ENCODE measurements at regions not wholly inside any gene's neighbourhood (a gene's known extent, or its start where the extent isn't known, plus 50 kb on each side); places are given as distances from the start of the nearest gene placed in this dataset.

DNA sequence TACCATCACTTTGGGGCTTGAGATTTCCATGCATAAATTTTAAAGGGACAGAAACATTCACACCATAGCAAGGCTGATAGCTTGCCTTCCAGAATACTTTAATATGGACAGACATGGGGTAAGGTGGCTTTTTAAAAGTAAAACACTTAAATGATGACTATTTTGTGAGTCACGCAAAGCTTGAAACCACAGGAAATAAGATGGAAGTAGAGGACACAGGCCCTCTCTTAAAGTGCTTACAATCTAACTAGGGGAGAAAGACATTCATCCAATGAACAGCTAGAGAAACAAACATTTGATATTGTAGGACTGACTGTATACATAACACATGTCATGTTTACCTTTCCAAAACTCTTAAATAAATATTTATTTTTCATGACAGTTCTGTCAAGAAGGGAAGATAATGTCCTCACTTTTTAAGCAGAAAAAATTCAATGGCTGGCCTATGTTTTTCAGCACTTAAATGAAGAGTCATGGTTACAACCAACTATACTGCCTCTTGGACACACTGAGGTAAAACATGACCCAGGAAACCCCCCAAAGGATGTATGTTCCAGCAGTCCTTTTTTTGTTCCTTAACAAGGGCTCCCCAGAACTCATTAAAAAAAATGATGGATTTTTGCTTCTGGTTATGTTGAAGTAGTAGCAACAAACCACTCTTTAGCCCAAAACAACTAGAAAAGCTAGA, 120.0 kb upstream of the RBMS1 start:
- no peaks in the 10 kb centered on the region for H3K9me3 ChIP-seq (ENCODE audit: control insufficient read depth, insufficient read depth, low read depth, low read length)
- no peak for ATAC-seq
- H3K27ac ChIP-seq (ENCODE audit: low read length), result no peak overlapping the region
- ChIA-PET POLR2A (no interaction called here), CTCF (no interaction called here)
- H3K4me3 ChIP-seq (ENCODE audit: low read depth in 2 of 2, low read length in 2 of 2), result no peak overlapping the region
- H3K36me3 ChIP-seq (ENCODE audit: control insufficient read depth, insufficient read depth, low read length), result no peaks in the 10 kb centered on the region
- DNase-seq (ENCODE audit: low read depth, low spot score), result peak; percentile 2
- no peaks in the 10 kb centered on the region for H3K4me1 ChIP-seq (ENCODE audit: control insufficient read depth, insufficient read depth, low read length)
- intact Hi-C loops (cut with micrococcal nuclease; ENCODE audit: unreplicated experiment), result no loop called here
- TF ChIP-seq POLR2AphosphoS5 (IDR thresholded peaks at IDR 0.05; ENCODE audit: low read depth, low read length) (no peak), TCF7L2 (IDR thresholded peaks at IDR 0.05; ENCODE audit: low read depth, low read length) (no peak), SIN3A (IDR thresholded peaks at IDR 0.05; ENCODE audit: borderline replicate concordance, insufficient read depth, low read depth, low read length) (no peak)
- TF ChIP-seq, protein P1, sequence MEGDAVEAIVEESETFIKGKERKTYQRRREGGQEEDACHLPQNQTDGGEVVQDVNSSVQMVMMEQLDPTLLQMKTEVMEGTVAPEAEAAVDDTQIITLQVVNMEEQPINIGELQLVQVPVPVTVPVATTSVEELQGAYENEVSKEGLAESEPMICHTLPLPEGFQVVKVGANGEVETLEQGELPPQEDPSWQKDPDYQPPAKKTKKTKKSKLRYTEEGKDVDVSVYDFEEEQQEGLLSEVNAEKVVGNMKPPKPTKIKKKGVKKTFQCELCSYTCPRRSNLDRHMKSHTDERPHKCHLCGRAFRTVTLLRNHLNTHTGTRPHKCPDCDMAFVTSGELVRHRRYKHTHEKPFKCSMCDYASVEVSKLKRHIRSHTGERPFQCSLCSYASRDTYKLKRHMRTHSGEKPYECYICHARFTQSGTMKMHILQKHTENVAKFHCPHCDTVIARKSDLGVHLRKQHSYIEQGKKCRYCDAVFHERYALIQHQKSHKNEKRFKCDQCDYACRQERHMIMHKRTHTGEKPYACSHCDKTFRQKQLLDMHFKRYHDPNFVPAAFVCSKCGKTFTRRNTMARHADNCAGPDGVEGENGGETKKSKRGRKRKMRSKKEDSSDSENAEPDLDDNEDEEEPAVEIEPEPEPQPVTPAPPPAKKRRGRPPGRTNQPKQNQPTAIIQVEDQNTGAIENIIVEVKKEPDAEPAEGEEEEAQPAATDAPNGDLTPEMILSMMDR (IDR thresholded peaks at IDR 0.05), result no peak
- TF ChIP-seq, protein P2, sequence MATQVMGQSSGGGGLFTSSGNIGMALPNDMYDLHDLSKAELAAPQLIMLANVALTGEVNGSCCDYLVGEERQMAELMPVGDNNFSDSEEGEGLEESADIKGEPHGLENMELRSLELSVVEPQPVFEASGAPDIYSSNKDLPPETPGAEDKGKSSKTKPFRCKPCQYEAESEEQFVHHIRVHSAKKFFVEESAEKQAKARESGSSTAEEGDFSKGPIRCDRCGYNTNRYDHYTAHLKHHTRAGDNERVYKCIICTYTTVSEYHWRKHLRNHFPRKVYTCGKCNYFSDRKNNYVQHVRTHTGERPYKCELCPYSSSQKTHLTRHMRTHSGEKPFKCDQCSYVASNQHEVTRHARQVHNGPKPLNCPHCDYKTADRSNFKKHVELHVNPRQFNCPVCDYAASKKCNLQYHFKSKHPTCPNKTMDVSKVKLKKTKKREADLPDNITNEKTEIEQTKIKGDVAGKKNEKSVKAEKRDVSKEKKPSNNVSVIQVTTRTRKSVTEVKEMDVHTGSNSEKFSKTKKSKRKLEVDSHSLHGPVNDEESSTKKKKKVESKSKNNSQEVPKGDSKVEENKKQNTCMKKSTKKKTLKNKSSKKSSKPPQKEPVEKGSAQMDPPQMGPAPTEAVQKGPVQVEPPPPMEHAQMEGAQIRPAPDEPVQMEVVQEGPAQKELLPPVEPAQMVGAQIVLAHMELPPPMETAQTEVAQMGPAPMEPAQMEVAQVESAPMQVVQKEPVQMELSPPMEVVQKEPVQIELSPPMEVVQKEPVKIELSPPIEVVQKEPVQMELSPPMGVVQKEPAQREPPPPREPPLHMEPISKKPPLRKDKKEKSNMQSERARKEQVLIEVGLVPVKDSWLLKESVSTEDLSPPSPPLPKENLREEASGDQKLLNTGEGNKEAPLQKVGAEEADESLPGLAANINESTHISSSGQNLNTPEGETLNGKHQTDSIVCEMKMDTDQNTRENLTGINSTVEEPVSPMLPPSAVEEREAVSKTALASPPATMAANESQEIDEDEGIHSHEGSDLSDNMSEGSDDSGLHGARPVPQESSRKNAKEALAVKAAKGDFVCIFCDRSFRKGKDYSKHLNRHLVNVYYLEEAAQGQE (IDR thresholded peaks at IDR 0.05; ENCODE audit: insufficient read depth in 1 of 2, low read depth in 2 of 2, low read length in 1 of 2), result no peak
- BruUV-seq (replicated peaks), result no TSS peak
- in situ Hi-C loops (cut with HindIII; ENCODE audit: low pct_unique_long_range_greater_than_20kb, low sequenced_read_pairs), result no loop called here
- no peaks in the 10 kb centered on the region; the same call in 1 of the 2 replicates for H3K27me3 ChIP-seq (ENCODE audit: control insufficient read depth, insufficient read depth, low read length)

DNA sequence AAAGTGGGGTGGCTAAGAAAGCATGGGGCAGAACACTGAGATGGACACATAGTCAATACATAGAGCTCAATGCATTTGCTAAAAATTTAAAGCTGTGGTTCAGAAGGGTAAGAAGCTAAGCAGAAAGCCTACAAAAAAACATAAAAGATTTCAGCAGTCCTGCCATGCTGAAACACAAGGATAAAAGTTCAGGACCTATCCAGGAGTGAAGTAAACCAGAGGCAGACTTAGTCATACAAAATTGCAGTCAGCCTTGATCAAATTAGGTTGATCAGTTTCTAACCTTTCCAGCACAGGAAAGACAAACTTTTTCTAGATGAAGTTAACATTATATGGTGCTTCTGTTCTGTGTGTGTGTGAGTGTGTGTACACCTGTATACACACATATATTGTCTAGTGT, 120.8 kb upstream of the RBMS1 start:
- TF ChIP-seq, protein P1 (IDR thresholded peaks at IDR 0.05), result no peak
- no peak for TF ChIP-seq SIN3A (IDR thresholded peaks at IDR 0.05; ENCODE audit: borderline replicate concordance, insufficient read depth, low read depth, low read length)
- no peak for TF ChIP-seq POLR2AphosphoS5 (IDR thresholded peaks at IDR 0.05; ENCODE audit: low read depth, low read length)
- no peak for TF ChIP-seq TCF7L2 (IDR thresholded peaks at IDR 0.05; ENCODE audit: low read depth, low read length)
- TF ChIP-seq, protein P2 (IDR thresholded peaks at IDR 0.05; ENCODE audit: insufficient read depth in 1 of 2, low read depth in 2 of 2, low read length in 1 of 2), result no peak
- no peak for DNase-seq (ENCODE audit: low read depth, low spot score)
- no peaks in the 10 kb centered on the region for H3K36me3 ChIP-seq (ENCODE audit: control insufficient read depth, insufficient read depth, low read length)
- no TSS peak for BruUV-seq (replicated peaks)
- ChIA-PET POLR2A (no interaction called here), CTCF (no interaction called here)
- H3K4me1 ChIP-seq (ENCODE audit: control insufficient read depth, insufficient read depth, low read length), result no peaks in the 10 kb centered on the region
- H3K27me3 ChIP-seq (ENCODE audit: control insufficient read depth, insufficient read depth, low read length), result no peaks in the 10 kb centered on the region
- no peaks in the 10 kb centered on the region for H3K9me3 ChIP-seq (ENCODE audit: control insufficient read depth, insufficient read depth, low read depth, low read length)
- H3K4me3 ChIP-seq (ENCODE audit: low read depth in 2 of 2, low read length in 2 of 2), result no peak overlapping the region
- H3K27ac ChIP-seq (ENCODE audit: low read length), result no peak overlapping the region
- intact Hi-C loops (cut with micrococcal nuclease; ENCODE audit: unreplicated experiment), result no loop called here
- in situ Hi-C loops (cut with HindIII; ENCODE audit: low pct_unique_long_range_greater_than_20kb, low sequenced_read_pairs), result no loop called here
- no peak for ATAC-seq

Measured in Panc1 (cell line).